Effector CD4-positive, alpha-beta T cell (primary cell): ENCODE measurements at regions not wholly inside any gene's neighbourhood (a gene's known extent, or its start where the extent isn't known, plus 50 kb on each side); places are given as distances from the start of the nearest gene placed in this dataset.
"Not testable (repeated sequence)": the region's sequence is repeated elsewhere in the genome, so short reads cannot be mapped to it uniquely, and the experiment has no call there.

Source experiments
- DNase-seq: peaks from one replicate; pipeline ENCODE4 v3.0.0-alpha.2; 2020

GRCh38 chr5:174567506-174568141 lies 156.8 kb upstream of the MSX2 start:
- DNase-seq: no peak

DNA sequence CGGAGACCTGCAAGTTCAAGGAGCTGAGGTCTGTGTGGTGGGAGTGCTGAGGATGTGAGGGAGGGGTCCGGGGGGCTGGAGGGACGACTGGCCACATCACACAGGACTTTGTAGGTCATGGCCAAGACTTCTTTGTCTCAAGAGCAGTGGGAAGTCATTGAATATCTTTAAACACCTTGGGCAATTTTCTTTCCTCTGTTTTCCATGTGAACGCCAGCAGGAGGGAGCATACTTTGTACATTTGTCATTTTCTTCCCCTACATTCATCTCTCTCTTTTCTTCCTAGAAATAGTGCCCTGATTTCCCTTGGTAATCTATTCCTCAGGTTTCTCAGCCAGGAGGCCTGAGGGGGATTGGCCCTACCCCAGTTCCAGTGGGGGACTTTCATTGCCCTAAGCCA lies 153.7 kb upstream of the MSX2 start:
- DNase-seq: no peak

DNA sequence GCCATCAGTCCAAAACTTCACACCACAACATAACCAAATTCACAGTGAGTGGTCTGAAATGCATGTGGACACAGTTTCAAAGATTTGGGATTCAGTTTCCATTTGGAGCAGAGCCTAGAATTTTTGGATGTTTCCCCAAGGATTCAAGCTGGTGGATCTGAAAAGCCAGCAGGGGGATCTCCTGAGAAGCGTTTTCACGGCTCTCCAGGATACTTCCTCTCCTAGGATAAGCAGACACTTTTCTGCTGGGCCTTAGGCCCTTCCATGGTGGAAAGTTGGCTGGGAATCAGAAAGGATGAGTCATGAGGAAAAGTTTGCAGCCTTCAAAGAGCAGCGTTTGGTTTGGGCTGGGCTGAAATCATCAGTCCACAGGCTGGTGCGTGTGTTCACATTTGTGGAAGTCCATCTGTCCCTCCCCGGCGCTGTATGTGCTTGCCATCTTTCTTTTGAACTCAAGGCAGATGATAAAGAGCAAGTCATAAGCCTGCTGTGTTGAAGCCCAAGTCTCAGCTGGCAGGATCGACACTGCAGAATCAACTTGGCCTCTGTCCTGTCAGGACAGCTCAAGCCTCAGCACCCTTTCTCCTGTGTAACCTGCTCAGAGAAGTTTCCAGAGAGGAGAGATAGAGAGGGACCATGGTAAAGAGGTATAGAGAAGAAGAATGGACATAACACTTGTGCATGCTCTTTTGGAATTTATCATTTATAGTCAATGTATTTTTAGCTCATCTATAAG lies 152.6 kb upstream of the MSX2 start:
- DNase-seq: no peak

GRCh38 chr5:174572591-174572990 lies 151.8 kb upstream of the MSX2 start:
- no peak for DNase-seq

DNA sequence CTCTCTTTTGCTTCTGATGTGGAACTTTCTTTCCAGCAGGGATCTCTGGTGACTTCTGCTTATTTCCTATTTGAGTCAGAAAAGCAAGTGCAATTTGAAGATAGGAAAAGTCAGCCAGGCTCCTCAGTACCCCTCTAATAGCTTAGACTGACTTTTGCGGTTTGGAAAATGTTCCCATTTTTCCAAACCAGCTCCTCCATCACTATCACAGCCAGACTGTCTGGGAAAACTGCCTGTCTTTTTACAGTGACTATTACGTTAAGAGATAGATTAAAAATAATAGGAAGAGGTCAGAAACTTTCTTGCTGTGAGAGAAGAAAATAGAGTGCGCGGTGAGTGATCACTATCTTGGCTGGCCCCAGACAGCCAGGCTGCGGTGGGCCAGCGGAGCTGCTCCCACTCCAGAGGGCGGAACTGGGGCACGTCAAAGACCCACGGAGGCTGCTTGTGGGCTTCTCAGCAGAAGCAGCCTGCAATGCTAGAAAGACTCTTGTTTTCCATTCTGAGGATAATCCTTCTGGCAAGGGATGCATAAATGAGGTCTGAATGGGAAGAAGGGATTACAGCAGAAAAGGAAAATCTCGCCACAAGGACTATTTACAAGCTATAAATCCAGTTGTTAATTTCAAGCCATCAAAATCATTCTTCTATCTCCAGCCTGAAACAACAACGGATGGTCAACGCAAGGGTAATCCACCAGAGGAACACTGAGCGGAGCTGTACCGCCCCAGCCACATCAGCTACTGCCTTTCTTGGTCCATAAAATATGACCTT lies 151.0 kb upstream of the MSX2 start:
- no peak for DNase-seq

- no peak for DNase-seq
Observed at GRCh38 chr5:174575043-174575442, 149.3 kb upstream of the MSX2 start.

DNA sequence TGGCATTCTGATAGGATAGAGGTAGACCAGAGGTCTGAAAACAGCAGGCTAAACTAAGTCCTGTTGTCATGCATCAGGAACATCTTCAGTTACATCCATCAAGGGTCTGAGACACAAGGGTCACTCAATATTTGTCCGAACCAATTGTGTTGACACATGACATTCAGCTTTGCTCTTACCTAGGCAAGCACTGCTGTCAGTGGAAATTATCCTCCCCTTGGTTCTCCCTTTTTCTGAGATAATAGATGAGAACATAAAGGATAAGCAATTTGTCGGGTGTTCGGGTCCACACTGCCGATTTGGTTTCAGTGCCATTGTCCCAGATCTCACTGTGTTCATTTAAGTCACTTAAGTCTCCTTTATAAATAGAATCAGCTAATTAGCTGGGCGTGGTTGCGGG lies 148.3 kb upstream of the MSX2 start:
- no peak for DNase-seq

DNA sequence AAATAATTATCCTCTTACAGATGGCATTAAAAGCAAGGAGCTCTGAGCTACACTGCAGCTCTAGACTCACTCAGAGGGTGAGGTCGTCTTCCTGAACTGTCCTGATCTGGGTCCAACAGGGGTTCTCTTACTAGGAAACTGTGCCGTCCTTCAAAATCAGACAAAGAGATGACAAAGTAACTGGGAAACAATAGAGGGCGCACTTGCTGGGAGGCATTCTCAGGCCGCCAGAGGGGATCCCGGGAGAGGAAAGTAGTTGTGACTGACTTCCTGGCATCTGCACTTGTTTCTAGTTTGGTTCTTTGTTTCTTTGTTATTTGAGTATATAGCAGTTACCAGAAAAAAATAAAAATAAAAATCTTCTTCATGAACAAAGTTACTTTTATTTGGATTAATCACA lies 142.9 kb upstream of the MSX2 start:
- no peak for DNase-seq

- no peak for DNase-seq
Observed at GRCh38 chr5:174581894-174582293, 142.5 kb upstream of the MSX2 start.

- DNase-seq: no peak
Observed at GRCh38 chr5:174583071-174583470, 141.3 kb upstream of the MSX2 start.

GRCh38 chr5:174585472-174585871 lies 138.9 kb upstream of the MSX2 start:
- DNase-seq: no peak

GRCh38 chr5:174586163-174586562 lies 138.2 kb upstream of the MSX2 start:
- not testable (repeated sequence) for DNase-seq

GRCh38 chr5:174589011-174589410 lies 135.4 kb upstream of the MSX2 start:
- DNase-seq: no peak

DNA sequence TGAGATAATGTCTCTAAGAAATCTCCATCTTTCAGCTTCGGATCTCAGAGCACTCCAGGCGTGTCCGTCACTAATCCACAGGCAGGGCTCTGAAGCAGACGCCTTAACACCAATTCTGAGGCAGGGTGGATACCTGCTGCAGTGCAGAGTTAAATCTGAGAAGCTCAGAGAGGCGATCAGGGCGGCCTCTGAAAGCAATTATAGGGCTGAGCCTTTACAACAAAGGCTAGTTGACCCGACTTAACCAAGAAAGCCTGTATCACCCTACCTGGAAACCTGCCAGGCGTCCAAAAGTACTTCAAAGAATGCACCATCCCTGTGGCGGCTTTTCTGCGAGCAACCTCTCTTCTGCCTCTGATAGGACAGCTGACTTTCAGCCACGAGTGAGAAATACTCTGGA lies 134.8 kb upstream of the MSX2 start:
- no peak for DNase-seq

DNA sequence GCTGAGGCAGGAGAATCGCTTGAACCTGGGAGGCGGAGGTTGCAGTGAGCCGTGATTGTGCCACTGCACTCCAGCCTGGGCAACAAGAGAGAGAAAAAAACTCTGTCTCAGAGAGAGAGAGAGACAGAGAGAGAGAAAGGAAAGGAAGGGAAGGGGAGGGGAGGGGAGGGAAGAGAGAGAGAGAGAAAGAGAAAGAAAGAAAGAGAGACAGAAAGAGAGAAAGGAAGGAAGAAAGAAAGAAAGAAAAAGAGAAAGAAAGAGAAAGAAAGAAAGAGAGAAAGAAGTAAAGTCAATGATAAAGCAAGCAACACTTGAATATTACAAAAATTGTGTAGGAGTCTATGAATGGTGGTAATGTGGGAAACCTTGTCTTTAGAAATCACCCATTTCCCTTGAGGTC lies 133.6 kb upstream of the MSX2 start:
- DNase-seq: no peak

DNA sequence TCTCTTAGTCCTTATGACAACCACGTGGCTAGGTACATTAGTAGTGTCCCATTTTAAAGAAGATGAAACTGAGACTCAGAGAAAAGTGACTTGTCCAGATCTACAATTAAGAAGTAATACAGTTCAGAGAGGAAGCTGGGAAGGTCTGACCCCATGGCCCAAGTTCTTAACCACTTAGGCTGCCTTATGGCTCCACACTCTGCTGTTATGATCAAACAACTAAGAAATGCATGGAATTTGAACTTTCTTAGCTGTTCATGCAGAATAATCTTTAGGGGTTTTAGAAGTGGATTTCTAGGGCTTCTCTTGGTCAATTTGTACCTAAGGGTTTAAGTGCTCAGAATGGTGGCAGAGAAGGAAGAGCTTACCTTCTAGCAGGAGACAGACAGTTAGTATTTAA lies 128.0 kb upstream of the MSX2 start:
- no peak for DNase-seq

DNA sequence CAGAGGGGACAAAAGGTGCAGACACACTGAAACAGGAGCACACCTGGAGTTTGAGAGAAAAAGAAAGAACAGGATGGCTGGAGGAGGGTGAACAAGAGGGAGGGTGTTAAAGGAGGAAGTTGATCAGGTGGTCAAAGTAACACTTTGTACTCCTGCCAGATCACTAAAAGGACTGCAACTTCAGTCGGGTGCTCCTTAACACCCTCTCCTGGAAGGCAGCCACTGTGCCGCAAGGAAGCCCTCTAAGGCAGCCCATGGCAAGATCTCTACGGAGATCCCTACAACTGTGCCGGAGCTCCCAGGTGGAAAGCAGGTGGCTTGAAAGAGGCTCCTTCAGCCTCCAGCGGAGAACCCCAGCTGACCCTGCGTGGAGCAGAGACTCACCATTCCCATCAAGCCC lies 124.4 kb upstream of the MSX2 start:
- no peak for DNase-seq

DNA sequence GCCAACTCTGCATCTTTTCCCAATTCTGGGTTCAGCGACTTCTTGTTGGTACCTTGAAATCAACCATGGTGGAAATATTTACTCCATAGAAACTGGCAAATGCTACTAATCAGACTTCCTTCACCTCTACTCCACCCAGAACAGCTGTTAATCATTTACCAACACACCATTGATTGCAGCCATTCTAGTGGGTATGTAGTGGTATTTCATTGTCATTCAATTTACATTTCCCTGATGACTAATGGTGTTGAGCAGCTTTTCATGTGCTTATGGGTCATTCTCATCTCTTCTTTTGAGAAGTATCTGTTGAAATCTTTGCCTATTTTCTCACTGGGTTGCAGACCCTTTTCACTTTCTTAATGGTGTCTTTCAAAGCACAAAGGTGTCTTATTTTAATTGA lies 122.4 kb upstream of the MSX2 start:
- no peak for DNase-seq

DNA sequence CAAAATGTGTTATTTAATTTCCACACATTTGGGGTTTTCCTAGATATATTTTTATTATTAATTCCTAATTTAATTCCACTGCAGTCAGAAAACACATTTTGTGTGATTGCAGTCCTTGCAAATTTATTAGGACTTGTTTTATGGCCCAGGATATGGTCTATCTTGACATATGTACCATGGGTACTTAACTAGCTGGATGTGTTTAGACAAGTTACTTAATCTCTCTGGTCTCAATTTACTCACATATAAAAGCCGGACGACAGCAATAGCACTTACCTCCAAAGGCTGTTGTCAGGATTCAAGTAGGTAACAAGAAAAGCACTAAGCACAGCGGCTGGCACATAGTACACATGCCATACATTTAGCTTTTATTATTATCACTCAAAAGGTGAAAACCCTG lies 118.2 kb upstream of the MSX2 start:
- DNase-seq: no peak

DNA sequence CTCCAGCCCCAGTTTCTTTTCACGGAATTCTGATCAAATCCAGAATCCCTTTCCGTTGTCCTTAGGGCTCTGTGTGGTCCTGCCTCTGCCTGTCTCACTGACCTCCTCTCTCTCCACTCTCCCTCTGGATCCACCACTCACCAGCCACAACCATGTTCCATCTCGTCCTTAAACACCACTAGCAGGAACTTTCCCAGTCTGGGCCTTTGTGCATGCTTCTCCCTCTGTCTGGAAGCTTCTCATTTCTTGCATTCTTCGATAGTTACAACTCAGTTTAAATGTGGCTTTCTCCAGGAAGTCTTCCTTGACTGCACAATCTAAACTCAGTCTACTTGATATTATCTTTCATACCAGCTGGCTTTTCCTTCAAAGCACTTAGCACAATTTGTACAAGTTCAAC lies 117.7 kb upstream of the MSX2 start:
- no peak for DNase-seq

DNA sequence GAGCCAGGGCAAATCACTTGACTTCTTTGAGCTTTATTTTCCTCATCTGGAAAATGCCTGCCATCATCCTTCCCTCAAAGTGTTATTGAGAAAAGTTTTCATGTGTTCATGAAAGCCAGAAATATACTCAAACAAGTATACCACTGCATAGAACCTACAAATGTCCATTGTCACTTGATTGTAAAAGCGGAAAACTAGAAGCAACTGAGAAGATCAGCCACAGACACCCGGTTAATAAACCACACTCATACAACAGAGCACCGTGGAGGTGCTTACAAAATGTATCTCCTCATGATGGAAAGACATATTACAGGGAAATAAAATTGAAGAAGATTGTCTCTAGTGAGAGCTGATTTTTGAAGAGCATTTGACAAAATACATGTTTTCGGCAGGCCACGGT lies 117.2 kb upstream of the MSX2 start:
- no peak for DNase-seq

- DNase-seq: no peak
Observed at GRCh38 chr5:174607916-174608315, 116.5 kb upstream of the MSX2 start.

DNA sequence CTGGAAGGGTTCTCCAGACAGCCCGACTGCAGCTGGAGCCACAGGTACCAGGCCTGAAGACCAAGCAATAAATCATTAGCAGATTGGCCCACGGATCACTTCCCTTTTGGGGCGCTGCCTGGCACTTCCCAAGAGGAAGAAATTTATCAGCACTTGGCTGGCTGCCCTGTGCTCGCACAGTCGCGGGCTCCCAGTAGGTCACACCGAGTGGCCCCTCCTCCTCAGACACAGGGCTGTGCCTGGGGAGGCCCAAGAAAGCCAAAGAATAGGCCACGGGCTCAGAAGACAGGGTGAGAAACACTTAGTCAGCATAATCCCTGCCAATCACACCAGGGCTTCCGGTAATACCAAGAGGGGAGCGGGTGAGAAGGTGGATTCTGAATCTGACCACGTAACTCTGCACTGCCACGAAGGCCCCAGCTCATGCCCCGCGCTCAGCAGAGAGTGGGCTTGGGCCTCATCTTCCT lies 115.7 kb upstream of the MSX2 start:
- no peak for DNase-seq

DNA sequence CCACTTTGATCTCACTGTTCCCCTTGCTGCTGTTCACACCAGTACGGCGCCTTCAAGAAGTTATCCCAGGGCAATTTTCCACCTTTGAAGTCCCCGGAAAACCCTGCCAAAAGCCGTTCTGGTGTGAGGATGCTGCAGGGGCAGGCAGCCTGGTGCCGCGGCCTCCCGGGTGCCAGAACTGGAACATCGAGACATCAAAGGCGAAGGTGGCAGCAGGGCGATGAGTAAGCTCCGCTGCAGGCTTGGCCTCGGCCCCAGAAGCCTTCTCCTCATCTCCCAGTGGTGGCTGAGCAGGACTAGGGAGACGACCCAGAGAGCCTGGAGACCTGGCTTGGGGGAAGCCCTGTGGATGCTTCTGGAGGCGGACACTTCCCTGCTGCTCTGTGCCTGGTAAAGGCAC lies 115.3 kb upstream of the MSX2 start:
- DNase-seq: no peak
